DND-41 (cell line): ENCODE measurements at regions not wholly inside any gene's neighbourhood (a gene's known extent, or its start where the extent isn't known, plus 50 kb on each side); places are given as distances from the start of the nearest gene placed in this dataset.
"Not testable (repeated sequence)": the region's sequence is repeated elsewhere in the genome, so short reads cannot be mapped to it uniquely, and the experiment has no call there.

Source experiments
- ATAC-seq: fragments of 200-7000 bp; cut with Tn5 transposase; 3 replicates; pipeline ENCODE4 v1.9.1; 2021; ENCODE audit warnings: low read depth; ENCODE audit not compliant: insufficient read depth
- DNase-seq: peaks from one replicate; pipeline ENCODE4 v3.0.0-alpha.2; 2020
- H2AFZ ChIP-seq: 2 replicates; pipeline ENCODE4 v1.6.0; 2012; ENCODE audit warnings: low read depth, low read length
- H3K27ac ChIP-seq: 2 replicates; pipeline ENCODE4 v1.5.1; 2012; ENCODE audit warnings: low read length, inconsistent platforms
- H3K27me3 ChIP-seq: fragments of 200-600 bp; sonication (generic); 2 replicates; pipeline ENCODE4 v1.6.0; 2012; ENCODE audit warnings: low read length, mild to moderate bottlenecking, inconsistent platforms; ENCODE audit not compliant: insufficient read depth, poor library complexity
- H3K36me3 ChIP-seq: 2 replicates; pipeline ENCODE4 v1.5.1; 2012; ENCODE audit warnings: low read length, inconsistent platforms; ENCODE audit not compliant: insufficient read depth
- H3K4me1 ChIP-seq: 2 replicates; pipeline ENCODE4 v1.5.1; 2012; ENCODE audit warnings: mild to moderate bottlenecking, low read length; ENCODE audit not compliant: insufficient read depth
- H3K4me2 ChIP-seq: 2 replicates; pipeline ENCODE4 v1.6.0; 2012; ENCODE audit warnings: mild to moderate bottlenecking, moderate library complexity, low read length, inconsistent platforms; ENCODE audit not compliant: insufficient read depth
- H3K4me3 ChIP-seq, 2 experiments: fragments of 200-600 bp in 1 of 2; shearing (Covaris generic) in 1 of 2; 2 replicates each; pipeline ENCODE4 v1.5.1; 2012 to 2016; ENCODE audit warnings: inconsistent platforms in 2 of 2, low read length in 2 of 2, mild to moderate bottlenecking in 2 of 2, low read depth in 1 of 2, moderate library complexity in 1 of 2
- H3K79me2 ChIP-seq: 2 replicates; pipeline ENCODE4 v1.6.0; 2012; ENCODE audit warnings: low read length, inconsistent platforms; ENCODE audit not compliant: insufficient read depth
- H3K9ac ChIP-seq: 2 replicates; pipeline ENCODE4 v1.6.0; 2012; ENCODE audit warnings: low read depth, mild to moderate bottlenecking, inconsistent platforms, low read length, moderate library complexity
- H3K9me3 ChIP-seq: 2 replicates; pipeline ENCODE4 v1.5.1; 2012; ENCODE audit warnings: low read length, moderate library complexity, mild to moderate bottlenecking, inconsistent platforms; ENCODE audit not compliant: insufficient read depth, severe bottlenecking
- H4K20me1 ChIP-seq: 2 replicates; pipeline ENCODE4 v1.6.0; 2012; ENCODE audit warnings: low read length; ENCODE audit not compliant: insufficient read depth
- EZH2 ChIP-seq: IDR thresholded peaks from 3 replicates; pipeline ENCODE4 v1.6.1; 2012; ENCODE audit warnings: borderline replicate concordance, low read depth, mild to moderate bottlenecking, moderate library complexity, low read length, inconsistent platforms; ENCODE audit not compliant: severe bottlenecking
- TF ChIP-seq, protein P1 (sequence below): IDR thresholded peaks from 2 replicates; pipeline ENCODE4 v1.5.1; 2012; ENCODE audit warnings: borderline replicate concordance, low read length, moderate library complexity, mild to moderate bottlenecking; ENCODE audit not compliant: poor library complexity, severe bottlenecking; ENCODE audit errors: extremely low read depth

DNA sequence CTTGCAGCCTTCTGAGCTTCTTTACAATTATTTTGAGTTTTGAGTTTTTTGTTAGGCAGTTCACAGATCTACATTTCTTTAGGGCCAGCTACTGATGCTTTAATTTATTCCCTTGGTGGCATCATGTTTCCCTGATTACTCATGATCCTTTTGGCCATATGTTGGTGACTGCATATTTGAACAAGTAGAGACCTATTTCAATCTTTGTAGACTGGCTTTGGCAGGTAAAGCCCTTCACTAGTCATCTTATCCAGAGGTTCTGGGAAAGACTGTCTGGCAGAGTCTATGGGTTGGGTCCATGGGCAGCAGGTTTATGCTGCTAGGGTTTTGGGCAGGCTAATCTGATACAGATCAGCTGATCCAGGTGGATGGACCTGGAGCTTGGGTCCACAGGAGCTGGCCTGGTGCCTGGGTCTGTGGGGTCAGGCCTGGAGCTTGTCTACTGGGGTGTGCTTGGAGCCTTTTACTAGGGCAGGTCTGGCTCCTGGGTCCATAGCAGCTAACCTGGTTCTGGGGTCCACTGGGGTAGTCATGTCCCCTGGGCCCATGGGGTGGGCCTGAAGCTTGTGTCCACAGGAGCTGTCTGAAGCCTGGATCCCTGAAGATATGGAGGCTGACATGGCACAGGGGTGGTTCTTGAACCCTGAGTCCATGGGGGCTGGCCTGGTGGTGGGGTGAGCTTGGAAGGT is 72.7 kb downstream of the GPR85 start:
- Histone ChIP-seq H3K79me2 (no peaks in the 10 kb centered on the region), H3K4me1 (no peaks in the 10 kb centered on the region), H3K9me3 (no peaks in the 10 kb centered on the region), H3K4me2 (no peak overlapping the region), H4K20me1 (no peaks in the 10 kb centered on the region), H3K27ac (no peak overlapping the region), H3K9ac (no peak overlapping the region), H3K27me3 (no peaks in the 10 kb centered on the region), H3K4me3 (no peak overlapping the region), H2AFZ (no peak overlapping the region), H3K36me3 (no peaks in the 10 kb centered on the region)
- ATAC-seq (no peak), DNase-seq (no peak)
- TF ChIP-seq, protein P1, sequence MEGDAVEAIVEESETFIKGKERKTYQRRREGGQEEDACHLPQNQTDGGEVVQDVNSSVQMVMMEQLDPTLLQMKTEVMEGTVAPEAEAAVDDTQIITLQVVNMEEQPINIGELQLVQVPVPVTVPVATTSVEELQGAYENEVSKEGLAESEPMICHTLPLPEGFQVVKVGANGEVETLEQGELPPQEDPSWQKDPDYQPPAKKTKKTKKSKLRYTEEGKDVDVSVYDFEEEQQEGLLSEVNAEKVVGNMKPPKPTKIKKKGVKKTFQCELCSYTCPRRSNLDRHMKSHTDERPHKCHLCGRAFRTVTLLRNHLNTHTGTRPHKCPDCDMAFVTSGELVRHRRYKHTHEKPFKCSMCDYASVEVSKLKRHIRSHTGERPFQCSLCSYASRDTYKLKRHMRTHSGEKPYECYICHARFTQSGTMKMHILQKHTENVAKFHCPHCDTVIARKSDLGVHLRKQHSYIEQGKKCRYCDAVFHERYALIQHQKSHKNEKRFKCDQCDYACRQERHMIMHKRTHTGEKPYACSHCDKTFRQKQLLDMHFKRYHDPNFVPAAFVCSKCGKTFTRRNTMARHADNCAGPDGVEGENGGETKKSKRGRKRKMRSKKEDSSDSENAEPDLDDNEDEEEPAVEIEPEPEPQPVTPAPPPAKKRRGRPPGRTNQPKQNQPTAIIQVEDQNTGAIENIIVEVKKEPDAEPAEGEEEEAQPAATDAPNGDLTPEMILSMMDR = no peak
- TF ChIP-seq EZH2 = no peak

DNA sequence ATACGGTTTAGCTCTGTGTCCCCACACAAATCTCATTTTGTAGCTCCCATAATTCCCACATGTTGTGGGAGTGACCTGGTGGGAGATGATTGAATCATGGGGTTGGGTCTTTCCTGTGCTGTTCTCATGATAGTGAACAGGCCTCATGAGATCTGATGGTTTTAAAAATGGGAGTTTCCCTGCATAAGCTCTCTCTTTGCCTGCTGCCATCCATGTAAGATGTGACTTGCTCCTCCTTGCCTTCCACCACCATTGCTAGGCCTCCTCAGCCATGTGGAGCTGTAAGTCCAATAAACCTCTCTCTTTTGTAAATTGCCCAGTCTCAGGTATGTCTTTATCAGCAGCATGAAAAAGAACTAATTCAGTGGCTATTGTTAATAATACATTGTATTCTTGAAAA is 73.8 kb downstream of the GPR85 start:
- H3K9ac ChIP-seq, H3K4me1 ChIP-seq, H3K27ac ChIP-seq, H3K4me3 ChIP-seq, H3K27me3 ChIP-seq, H2AFZ ChIP-seq, H4K20me1 ChIP-seq, H3K79me2 ChIP-seq, DNase-seq, ATAC-seq, H3K36me3 ChIP-seq, H3K4me2 ChIP-seq, H3K9me3 ChIP-seq: not testable (repeated sequence)

DNA sequence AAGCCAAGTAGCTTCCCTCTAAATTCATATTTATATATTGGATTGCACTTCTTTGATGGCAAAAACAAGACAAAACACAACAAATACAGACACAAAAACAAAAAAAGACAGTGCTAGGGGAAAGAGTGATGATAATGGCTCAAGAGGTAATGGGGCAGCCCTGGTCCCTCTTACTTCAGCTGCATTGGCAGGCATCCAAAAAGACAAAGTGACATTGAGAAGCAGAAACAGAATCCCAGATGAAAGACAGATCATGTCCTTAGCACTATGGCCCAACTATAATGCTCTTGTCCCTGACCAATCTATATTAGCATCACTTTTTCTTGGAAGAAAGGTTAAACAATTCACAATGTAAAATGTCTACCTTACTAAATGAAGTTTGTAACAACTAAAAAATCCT is 76.2 kb downstream of the GPR85 start:
- Histone ChIP-seq H3K4me2 (no peak overlapping the region), H3K9me3 (no peaks in the 10 kb centered on the region), H3K9ac (no peak overlapping the region), H2AFZ (no peak overlapping the region), H3K36me3 (no peaks in the 10 kb centered on the region), H3K27ac (no peak overlapping the region), H3K4me3 (no peak overlapping the region), H3K27me3 (no peaks in the 10 kb centered on the region), H4K20me1 (no peaks in the 10 kb centered on the region), H3K4me1 (no peaks in the 10 kb centered on the region), H3K79me2 (no peaks in the 10 kb centered on the region)
- no peak for ATAC-seq
- no peak for TF ChIP-seq EZH2
- TF ChIP-seq, protein P1 = no peak
- no peak for DNase-seq

DNA sequence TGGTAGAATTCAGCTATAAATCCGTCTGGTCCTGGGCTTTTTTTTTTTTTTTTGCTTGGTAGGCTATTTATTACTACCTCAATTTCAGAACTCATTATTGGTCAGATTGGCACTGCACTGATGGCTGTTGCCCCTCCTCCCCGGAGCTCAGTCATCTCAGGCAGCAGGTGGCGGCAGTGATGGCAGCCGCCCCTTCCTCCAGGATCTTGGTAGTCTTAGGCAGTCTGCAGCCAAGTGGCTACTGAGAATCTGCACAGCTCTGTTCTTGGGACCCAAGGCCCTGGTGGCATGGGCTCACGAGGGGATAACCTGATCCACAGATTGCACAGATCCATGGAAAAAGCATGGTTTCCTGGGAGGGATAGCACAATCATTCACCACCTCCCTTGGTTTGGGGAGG is 77.9 kb downstream of the GPR85 start:
- Histone ChIP-seq H3K9ac (no peak overlapping the region), H3K9me3 (no peaks in the 10 kb centered on the region), H3K4me1 (no peaks in the 10 kb centered on the region), H3K27me3 (no peaks in the 10 kb centered on the region), H2AFZ (no peak overlapping the region), H4K20me1 (no peaks in the 10 kb centered on the region), H3K36me3 (no peaks in the 10 kb centered on the region), H3K79me2 (no peaks in the 10 kb centered on the region), H3K27ac (no peak overlapping the region), H3K4me3 (no peak overlapping the region), H3K4me2 (no peak overlapping the region)
- DNase-seq = no peak
- TF ChIP-seq, protein P1 = no peak
- TF ChIP-seq EZH2 = no peak
- no peak for ATAC-seq
